ENCODE measurements at regions not wholly inside any gene's neighbourhood (a gene's known extent, or its start where the extent isn't known, plus 50 kb on each side); places are given as distances from the start of the nearest gene placed in this dataset.
A peak's percentile ranks its signal among the peaks of the same experiment; 100 is the strongest.

GRCh38 chr16:85183564-85183963 lies 71.3 kb upstream of the CIBAR2 start:
- H3K27ac ChIP-seq (ENCODE audit: insufficient read depth, low read length): no peak overlapping the region
- H2BK20ac ChIP-seq (ENCODE audit: low read depth, low read length): no peak overlapping the region
- no peak for DNase-seq
- H2BK15ac ChIP-seq (ENCODE audit: low read depth, low read length): no peak overlapping the region
- H4K5ac ChIP-seq (ENCODE audit: low read depth, low read length): no peak overlapping the region
- H2AFZ ChIP-seq (replicated peaks; ENCODE audit: low read length, poor library complexity): no peak overlapping the region
- no peaks in the 10 kb centered on the region for H3K27me3 ChIP-seq (ENCODE audit: control insufficient read depth, insufficient read depth, low read length)
- no peak overlapping the region for H3K4me3 ChIP-seq (ENCODE audit: insufficient read depth, low read depth, low read length)
- peaks cover 59 to 94% of the 10 kb centered on the region in 2 experiments for H3K79me1 ChIP-seq (ENCODE audit: low read depth in 1 of 2, low read length in 2 of 2)
- TF ChIP-seq ELK1 (IDR thresholded peaks at IDR 0.05; ENCODE audit: borderline replicate concordance, low read depth, low read length) (no peak), RFX5 (IDR thresholded peaks at IDR 0.05; ENCODE audit: low read depth, low read length) (no peak), RAD21 (IDR thresholded peaks at IDR 0.05; ENCODE audit: low read length) (no peak), BHLHE40 (IDR thresholded peaks at IDR 0.05; ENCODE audit: low read depth, low read length) (no peak), SMC3 (IDR thresholded peaks at IDR 0.05; ENCODE audit: low read depth, low read length) (no peak), RCOR1 (IDR thresholded peaks at IDR 0.05; ENCODE audit: insufficient replicate concordance, low read length) (no peak), MAFK (IDR thresholded peaks at IDR 0.05; ENCODE audit: low read depth, low read length) (no peak), POLR2A (IDR thresholded peaks at IDR 0.05; ENCODE audit: low read depth, low read length) (no peak), CEBPB (IDR thresholded peaks at IDR 0.05; ENCODE audit: low read depth, low read length) (no peak), NFE2L2 (IDR thresholded peaks at IDR 0.05; ENCODE audit: low read depth, low read length) (no peak), MXI1 (IDR thresholded peaks at IDR 0.05; ENCODE audit: borderline replicate concordance, low read depth, low read length) (no peak), FOS (IDR thresholded peaks at IDR 0.05; ENCODE audit: low read depth, low read length) (no peak)
- TF ChIP-seq, protein P1, sequence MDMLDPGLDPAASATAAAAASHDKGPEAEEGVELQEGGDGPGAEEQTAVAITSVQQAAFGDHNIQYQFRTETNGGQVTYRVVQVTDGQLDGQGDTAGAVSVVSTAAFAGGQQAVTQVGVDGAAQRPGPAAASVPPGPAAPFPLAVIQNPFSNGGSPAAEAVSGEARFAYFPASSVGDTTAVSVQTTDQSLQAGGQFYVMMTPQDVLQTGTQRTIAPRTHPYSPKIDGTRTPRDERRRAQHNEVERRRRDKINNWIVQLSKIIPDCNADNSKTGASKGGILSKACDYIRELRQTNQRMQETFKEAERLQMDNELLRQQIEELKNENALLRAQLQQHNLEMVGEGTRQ (IDR thresholded peaks at IDR 0.05; ENCODE audit: low read depth, low read length): no peak
- TF ChIP-seq, protein P2, sequence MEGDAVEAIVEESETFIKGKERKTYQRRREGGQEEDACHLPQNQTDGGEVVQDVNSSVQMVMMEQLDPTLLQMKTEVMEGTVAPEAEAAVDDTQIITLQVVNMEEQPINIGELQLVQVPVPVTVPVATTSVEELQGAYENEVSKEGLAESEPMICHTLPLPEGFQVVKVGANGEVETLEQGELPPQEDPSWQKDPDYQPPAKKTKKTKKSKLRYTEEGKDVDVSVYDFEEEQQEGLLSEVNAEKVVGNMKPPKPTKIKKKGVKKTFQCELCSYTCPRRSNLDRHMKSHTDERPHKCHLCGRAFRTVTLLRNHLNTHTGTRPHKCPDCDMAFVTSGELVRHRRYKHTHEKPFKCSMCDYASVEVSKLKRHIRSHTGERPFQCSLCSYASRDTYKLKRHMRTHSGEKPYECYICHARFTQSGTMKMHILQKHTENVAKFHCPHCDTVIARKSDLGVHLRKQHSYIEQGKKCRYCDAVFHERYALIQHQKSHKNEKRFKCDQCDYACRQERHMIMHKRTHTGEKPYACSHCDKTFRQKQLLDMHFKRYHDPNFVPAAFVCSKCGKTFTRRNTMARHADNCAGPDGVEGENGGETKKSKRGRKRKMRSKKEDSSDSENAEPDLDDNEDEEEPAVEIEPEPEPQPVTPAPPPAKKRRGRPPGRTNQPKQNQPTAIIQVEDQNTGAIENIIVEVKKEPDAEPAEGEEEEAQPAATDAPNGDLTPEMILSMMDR (conservative IDR thresholded peaks at IDR 0.05; ENCODE audit: low read depth, low read length): no peak
- in situ Hi-C loops (cut with MboI; ENCODE audit: low sequenced_read_pairs): no loop called here
- H3K23ac ChIP-seq (ENCODE audit: low read depth, low read length): no peak overlapping the region
- H3K18ac ChIP-seq (ENCODE audit: low read depth, low read length): no peak overlapping the region
- H2BK5ac ChIP-seq (ENCODE audit: low read depth, low read length, poor library complexity, severe bottlenecking): no peak overlapping the region
- no peak overlapping the region for H3K4me2 ChIP-seq (ENCODE audit: low read depth, low read length)
- intact Hi-C loops (cut with micrococcal nuclease): no loop called here
- no peak overlapping the region for H4K91ac ChIP-seq (ENCODE audit: insufficient read depth, low read depth, low read length)
- no peak overlapping the region for H3K9ac ChIP-seq (ENCODE audit: low read depth, low read length)
- no peak overlapping the region for H3K56ac ChIP-seq (ENCODE audit: extremely low read depth, insufficient read depth, low read length)
- H3K36me3 ChIP-seq (ENCODE audit: control insufficient read depth, insufficient read depth, low read length): peaks cover 33% of the 10 kb centered on the region
- H2AK5ac ChIP-seq (ENCODE audit: low read depth, low read length): no peak overlapping the region
- no peak for ATAC-seq (ENCODE audit: low read depth)
- H2AK9ac ChIP-seq (replicated peaks; ENCODE audit: low read depth, low read length, poor library complexity): peak overlapping the region; percentile 47
- no peak overlapping the region for H3K4ac ChIP-seq (ENCODE audit: low read depth, low read length)
- peaks cover 9% of the 10 kb centered on the region for H3K9me3 ChIP-seq (ENCODE audit: control insufficient read depth, insufficient read depth, low read length)
- H4K20me1 ChIP-seq (ENCODE audit: insufficient read depth, low read length): peaks cover 61% of the 10 kb centered on the region
- no peak overlapping the region for H2BK120ac ChIP-seq (ENCODE audit: low read depth, low read length)
- 100% methylated on average over 2 of the region's 5 CpGs; no CpG with 5 or more reads in 1 of the 2 experiments for WGBS, 2 experiments (ENCODE audit: extremely low coverage in 2 of 2, insufficient read length in 1 of 2)
- peaks cover 22% of the 10 kb centered on the region for H3K9me1 ChIP-seq (ENCODE audit: insufficient read depth, low read length)
- ChIA-PET POLR2A (ENCODE audit: unreplicated experiment) (no interaction called here), CTCF (no interaction called here)
- peaks cover 8% of the 10 kb centered on the region for H3K4me1 ChIP-seq (ENCODE audit: control insufficient read depth, insufficient read depth, low read length)
- H4K8ac ChIP-seq (ENCODE audit: low read depth in 2 of 2, low read length in 2 of 2): no peak overlapping the region
- BruUV-seq (replicated peaks): no TSS peak
- no peak overlapping the region for H3K14ac ChIP-seq (replicated peaks; ENCODE audit: low read depth, low read length)
- dilution Hi-C loops (cut with HindIII; ENCODE audit: low sequenced_read_pairs, unreplicated experiment): no loop called here

All from IMR-90 (cell line).